ENCODE measurements at regions not wholly inside any gene's neighbourhood (a gene's known extent, or its start where the extent isn't known, plus 50 kb on each side); places are given as distances from the start of the nearest gene placed in this dataset.

DNA sequence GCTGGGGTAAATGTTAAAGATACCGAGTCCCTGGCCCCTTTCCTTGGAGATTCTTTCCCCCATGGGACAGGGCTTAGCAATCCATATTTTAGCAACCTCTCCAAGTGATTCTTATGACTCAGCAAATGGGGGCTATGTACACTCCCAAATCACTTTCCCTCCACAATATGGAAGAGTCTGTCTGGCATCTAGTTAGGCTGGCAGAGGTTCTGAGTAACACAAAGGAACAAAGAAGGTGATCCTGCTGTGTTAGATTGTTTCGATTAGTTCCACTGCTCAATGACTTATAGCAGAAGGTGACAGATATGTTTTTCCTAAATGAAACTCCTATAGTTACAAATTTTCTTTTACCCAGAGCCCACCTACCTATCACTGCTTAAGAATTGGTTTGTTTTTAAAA lies 154.0 kb upstream of the SYT13 start:
- Histone ChIP-seq H3K9me2 (replicated peaks; ENCODE audit: low read depth, low read length) (no peaks in the 10 kb centered on the region), H3K36me3 (ENCODE audit: insufficient read depth, low read length) (no peaks in the 10 kb centered on the region), H3K27me3 (ENCODE audit: insufficient read depth, low read length, poor library complexity, severe bottlenecking) (no peaks in the 10 kb centered on the region), H4K20me1 (ENCODE audit: insufficient read depth, low read length, poor library complexity, severe bottlenecking) (no peaks in the 10 kb centered on the region), H3K4me1 (ENCODE audit: insufficient read depth, low read length, poor library complexity, severe bottlenecking) (no peaks in the 10 kb centered on the region), H3K4me2 (ENCODE audit: low read depth, low read length, poor library complexity, severe bottlenecking) (no peak overlapping the region), H3K9ac (ENCODE audit: low read depth, low read length, poor library complexity, severe bottlenecking) (no peak overlapping the region), H3K9me3 (ENCODE audit: insufficient read depth, low read depth, low read length) (peaks cover 3% of the 10 kb centered on the region; the same call in 1 of the 2 replicates), H3K79me2 (ENCODE audit: insufficient read depth, low read length) (no peaks in the 10 kb centered on the region), H2AFZ (ENCODE audit: low read length) (no peak overlapping the region), H3K4me3 (ENCODE audit: low read length, poor library complexity, severe bottlenecking) (no peak overlapping the region), H3F3A (ENCODE audit: low read depth) (no peaks in the 10 kb centered on the region)
- no peak for TF ChIP-seq EZH2phosphoT487 (IDR thresholded peaks at IDR 0.05; ENCODE audit: borderline replicate concordance)
- TF ChIP-seq, protein P1, sequence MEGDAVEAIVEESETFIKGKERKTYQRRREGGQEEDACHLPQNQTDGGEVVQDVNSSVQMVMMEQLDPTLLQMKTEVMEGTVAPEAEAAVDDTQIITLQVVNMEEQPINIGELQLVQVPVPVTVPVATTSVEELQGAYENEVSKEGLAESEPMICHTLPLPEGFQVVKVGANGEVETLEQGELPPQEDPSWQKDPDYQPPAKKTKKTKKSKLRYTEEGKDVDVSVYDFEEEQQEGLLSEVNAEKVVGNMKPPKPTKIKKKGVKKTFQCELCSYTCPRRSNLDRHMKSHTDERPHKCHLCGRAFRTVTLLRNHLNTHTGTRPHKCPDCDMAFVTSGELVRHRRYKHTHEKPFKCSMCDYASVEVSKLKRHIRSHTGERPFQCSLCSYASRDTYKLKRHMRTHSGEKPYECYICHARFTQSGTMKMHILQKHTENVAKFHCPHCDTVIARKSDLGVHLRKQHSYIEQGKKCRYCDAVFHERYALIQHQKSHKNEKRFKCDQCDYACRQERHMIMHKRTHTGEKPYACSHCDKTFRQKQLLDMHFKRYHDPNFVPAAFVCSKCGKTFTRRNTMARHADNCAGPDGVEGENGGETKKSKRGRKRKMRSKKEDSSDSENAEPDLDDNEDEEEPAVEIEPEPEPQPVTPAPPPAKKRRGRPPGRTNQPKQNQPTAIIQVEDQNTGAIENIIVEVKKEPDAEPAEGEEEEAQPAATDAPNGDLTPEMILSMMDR (conservative IDR thresholded peaks at IDR 0.05; ENCODE audit: low read length) = no peak

- H3K9me2 ChIP-seq (replicated peaks; ENCODE audit: low read depth, low read length) = no peaks in the 10 kb centered on the region
- no peaks in the 10 kb centered on the region for H3K4me1 ChIP-seq (ENCODE audit: insufficient read depth, low read length, poor library complexity, severe bottlenecking)
- no peaks in the 10 kb centered on the region for H3F3A ChIP-seq (ENCODE audit: low read depth)
- H3K4me3 ChIP-seq (ENCODE audit: low read length, poor library complexity, severe bottlenecking) = no peak overlapping the region
- no peak overlapping the region for H3K4me2 ChIP-seq (ENCODE audit: low read depth, low read length, poor library complexity, severe bottlenecking)
- H3K9me3 ChIP-seq (ENCODE audit: insufficient read depth, low read depth, low read length) = peaks cover 3% of the 10 kb centered on the region; the same call in 1 of the 2 replicates
- H3K27me3 ChIP-seq (ENCODE audit: insufficient read depth, low read length, poor library complexity, severe bottlenecking) = no peaks in the 10 kb centered on the region
- no peaks in the 10 kb centered on the region for H3K79me2 ChIP-seq (ENCODE audit: insufficient read depth, low read length)
- no peaks in the 10 kb centered on the region for H4K20me1 ChIP-seq (ENCODE audit: insufficient read depth, low read length, poor library complexity, severe bottlenecking)
- no peak for TF ChIP-seq EZH2phosphoT487 (IDR thresholded peaks at IDR 0.05; ENCODE audit: borderline replicate concordance)
- TF ChIP-seq, protein P1 (conservative IDR thresholded peaks at IDR 0.05; ENCODE audit: low read length) = no peak
- no peak overlapping the region for H2AFZ ChIP-seq (ENCODE audit: low read length)
- H3K36me3 ChIP-seq (ENCODE audit: insufficient read depth, low read length) = no peaks in the 10 kb centered on the region
- H3K9ac ChIP-seq (ENCODE audit: low read depth, low read length, poor library complexity, severe bottlenecking) = no peak overlapping the region
Measured at GRCh38 chr11:45436966-45437365, 150.8 kb upstream of the SYT13 start.

DNA sequence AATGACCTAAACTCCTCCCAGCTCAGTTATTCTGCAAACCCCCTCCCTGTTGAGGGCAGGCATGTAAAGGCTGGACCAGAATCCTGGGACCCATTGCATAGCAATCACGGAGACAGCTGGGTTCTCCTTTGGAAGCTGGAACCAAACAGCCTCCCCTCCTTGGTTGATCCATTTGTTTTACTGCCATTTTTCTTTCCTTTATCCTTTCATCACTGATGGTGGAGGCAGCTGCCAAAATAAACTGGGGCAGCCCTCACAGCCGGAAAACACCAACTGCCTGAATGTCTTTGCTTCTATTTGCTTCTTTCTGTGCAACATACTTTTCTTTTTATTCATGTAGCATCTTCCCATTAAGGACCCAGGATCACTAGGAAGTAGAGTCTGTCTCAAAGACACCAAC lies 150.0 kb upstream of the SYT13 start:
- no peak for TF ChIP-seq EZH2phosphoT487 (IDR thresholded peaks at IDR 0.05; ENCODE audit: borderline replicate concordance)
- TF ChIP-seq, protein P1 (conservative IDR thresholded peaks at IDR 0.05; ENCODE audit: low read length) = no peak
- no peak overlapping the region for H3K9ac ChIP-seq (ENCODE audit: low read depth, low read length, poor library complexity, severe bottlenecking)
- H2AFZ ChIP-seq (ENCODE audit: low read length) = no peak overlapping the region
- H3K4me3 ChIP-seq (ENCODE audit: low read length, poor library complexity, severe bottlenecking) = no peak overlapping the region
- no peaks in the 10 kb centered on the region for H3K4me1 ChIP-seq (ENCODE audit: insufficient read depth, low read length, poor library complexity, severe bottlenecking)
- H3K27me3 ChIP-seq (ENCODE audit: insufficient read depth, low read length, poor library complexity, severe bottlenecking) = no peaks in the 10 kb centered on the region
- H3K36me3 ChIP-seq (ENCODE audit: insufficient read depth, low read length) = no peaks in the 10 kb centered on the region
- H3K79me2 ChIP-seq (ENCODE audit: insufficient read depth, low read length) = no peaks in the 10 kb centered on the region
- H3K9me3 ChIP-seq (ENCODE audit: insufficient read depth, low read depth, low read length) = peaks cover 3% of the 10 kb centered on the region; the same call in 1 of the 2 replicates
- H3F3A ChIP-seq (ENCODE audit: low read depth) = no peaks in the 10 kb centered on the region
- no peaks in the 10 kb centered on the region for H4K20me1 ChIP-seq (ENCODE audit: insufficient read depth, low read length, poor library complexity, severe bottlenecking)
- H3K9me2 ChIP-seq (replicated peaks; ENCODE audit: low read depth, low read length) = no peaks in the 10 kb centered on the region
- no peak overlapping the region for H3K4me2 ChIP-seq (ENCODE audit: low read depth, low read length, poor library complexity, severe bottlenecking)

Measured in Loucy (cell line).